NOMO-1 treated with dmso at 0.1 percent for 144 hours (cell line): ENCODE measurements at regions not wholly inside any gene's neighbourhood (a gene's known extent, or its start where the extent isn't known, plus 50 kb on each side); places are given as distances from the start of the nearest gene placed in this dataset.
A peak's percentile ranks its signal among the peaks of the same experiment; 100 is the strongest.

ENCODE experiments used
- DNase-seq: peaks from one replicate; lab custom pipeline; 2025; ENCODE audit not compliant: unreplicated experiment; lab: John Stamatoyannopoulos, UW

DNA sequence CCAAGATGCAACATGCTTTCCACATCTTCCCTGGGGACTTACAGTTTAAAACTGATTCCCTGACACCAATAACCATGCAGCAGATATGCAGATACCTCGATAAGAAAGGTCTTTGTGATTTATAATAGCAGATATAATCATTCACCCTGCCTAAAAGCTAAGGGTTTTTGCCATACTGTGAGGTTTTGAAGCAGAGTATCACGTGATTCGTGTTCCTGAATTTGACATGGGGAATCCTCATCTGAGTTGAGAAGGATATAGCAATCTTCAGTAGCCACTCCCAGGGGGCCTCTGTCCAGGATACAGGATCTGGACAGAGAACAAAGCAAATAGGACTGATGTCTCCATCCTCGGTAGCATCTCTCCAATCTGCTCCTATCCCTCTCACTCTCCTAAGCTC lies 79.1 kb upstream of the SDK2 start:
- DNase-seq, result no peak

DNA sequence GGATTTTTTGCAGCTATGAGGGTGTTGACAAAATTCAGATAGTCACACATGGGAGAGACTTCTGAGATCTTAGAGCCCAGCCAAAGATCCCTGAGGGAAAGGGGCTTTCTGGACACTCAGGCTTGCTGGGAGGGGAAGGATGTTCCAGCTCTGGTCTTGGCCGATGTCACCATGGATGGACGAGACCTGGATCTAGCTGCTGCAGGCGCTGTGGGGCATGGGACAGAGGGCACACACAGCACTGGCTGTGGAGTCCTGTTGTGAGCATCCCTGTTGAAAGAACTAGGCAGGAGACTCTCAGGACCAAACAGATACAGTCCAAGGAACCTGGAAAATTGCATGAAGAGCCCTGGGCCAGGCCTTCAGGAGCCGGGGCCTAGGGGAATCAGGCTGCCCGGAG lies 80.1 kb upstream of the SDK2 start:
- no peak for DNase-seq

DNA sequence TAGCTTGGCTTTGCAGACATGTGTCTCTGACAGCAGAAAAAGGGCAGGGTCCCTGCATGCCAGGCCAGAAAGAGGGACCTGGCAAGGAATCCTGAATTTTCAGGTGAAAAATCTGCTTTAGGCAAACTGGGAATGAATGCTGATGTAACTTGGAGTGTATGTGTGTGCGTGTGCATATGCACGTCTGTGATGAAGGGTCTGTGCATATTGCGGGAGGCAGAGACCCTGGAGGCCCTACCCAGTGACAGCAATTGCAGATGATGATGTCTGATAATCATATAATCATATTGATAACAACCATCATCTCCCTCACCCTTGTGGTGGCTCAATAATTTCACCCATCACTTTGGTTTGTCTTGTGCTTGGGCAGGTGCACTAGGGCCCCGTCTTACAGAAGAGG lies 80.7 kb upstream of the SDK2 start:
- DNase-seq, result no peak

DNA sequence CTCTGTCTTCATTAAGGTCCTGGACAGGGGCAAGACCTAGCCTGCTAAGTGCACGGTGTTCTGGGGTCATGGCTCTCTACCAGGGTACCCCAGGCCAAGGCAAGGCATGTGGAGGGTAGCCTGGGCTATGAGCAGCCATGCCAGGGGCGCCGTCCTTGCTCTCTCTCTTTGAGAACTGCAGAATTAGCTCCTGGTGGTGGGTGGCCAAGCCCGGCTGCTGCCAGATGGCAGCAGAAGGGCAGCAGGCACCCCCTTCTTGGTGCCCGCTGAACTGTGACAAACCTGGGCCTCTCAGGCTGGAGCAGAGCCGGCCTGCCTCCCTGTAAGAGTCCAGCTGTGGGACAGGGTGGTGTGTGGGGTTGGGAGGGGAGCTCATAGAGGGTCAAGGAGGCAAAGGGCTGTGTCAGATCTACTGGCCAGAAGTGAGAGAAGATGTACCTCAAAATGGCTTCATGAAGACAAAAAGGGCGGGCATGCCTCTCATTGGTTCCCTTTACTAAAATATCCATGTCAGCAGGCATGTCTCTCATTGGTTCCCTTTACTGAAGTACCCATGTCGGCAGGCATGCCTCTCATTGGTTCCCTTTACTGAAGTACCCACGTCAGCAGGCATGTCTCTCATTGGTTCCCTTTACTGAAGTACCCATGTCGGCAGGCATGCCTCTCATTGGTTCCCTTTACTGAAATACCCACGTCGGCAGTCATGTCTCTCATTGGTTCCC lies 81.7 kb upstream of the SDK2 start:
- DNase-seq, result no peak

DNA sequence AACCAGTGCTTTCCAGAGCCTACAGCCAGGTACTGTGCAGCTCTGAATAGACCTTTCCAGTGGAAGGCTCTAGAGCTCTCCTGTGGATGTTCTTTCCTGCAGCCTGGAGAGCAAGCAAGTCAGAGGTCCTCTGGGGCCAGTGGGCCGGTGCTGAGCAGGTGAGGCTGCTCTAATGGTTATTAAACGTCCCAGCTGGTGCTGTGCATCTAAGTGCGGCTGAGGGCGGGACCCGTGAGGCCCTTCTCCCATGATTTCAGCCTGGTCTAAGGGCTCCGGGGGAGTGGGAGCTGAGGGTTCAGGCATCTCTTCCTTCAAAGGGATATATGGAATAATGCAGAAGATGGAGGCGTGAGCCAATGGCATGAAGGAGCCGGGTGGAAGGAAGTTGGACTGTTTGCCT lies 83.7 kb upstream of the SDK2 start:
- no peak for DNase-seq

DNA sequence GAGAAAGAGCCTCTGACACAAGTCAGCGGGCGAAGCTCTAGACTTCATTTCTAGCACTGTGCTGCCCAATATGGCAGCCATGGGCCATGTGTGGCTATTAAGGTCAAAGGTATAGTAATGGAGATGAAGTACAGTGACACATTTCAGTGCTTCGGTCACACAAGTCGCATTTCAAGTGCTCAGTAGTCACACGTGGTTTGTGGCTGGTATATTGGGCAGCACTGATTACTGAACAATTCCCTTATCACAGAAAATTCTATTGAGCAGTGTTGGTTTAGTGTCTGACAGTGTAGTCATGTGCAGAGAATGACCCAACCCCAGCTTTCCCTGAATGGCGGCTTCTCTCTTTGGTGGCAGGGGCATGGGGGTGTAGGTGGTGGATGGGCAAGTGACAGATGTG lies 84.9 kb upstream of the SDK2 start:
- no peak for DNase-seq

DNA sequence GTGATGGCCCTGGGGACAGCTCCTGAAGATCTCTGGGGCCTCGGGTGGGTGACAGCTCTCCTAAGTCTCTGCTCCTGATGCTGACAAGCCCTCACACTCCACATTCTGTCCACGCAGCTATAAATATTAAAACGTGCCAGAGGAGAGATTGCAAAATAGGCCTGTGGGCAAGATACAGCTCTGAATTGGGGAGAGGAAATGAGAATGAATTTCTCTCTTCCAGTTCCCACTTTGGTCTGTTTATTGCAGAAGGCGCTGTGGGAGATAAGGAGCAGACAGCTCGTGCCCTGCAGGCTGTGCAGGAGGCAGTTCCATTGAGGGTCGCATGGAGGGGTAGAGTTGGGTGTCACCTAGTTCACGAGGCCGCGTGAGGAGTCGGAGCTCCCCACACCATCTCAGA lies 87.5 kb upstream of the SDK2 start:
- peak; percentile 93 for DNase-seq

DNA sequence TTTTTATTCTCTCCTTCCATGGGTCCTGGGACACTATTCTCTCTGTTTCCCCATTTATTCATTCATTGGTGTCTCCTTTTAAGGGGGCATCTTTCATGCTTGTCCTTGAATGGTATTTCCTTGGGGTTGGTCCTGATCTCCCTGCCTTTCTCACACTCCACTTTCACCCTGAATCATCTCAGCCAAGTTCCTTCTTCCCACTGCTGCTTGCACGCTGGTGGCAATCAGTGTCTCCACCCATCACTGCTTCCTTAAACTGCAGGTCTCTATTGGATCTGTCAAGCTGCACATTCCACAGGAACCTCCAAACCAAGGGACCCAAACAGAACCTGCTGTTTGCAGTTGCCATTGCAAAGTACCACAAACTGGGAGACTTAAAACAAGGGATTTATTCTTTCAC lies 89.3 kb upstream of the SDK2 start:
- DNase-seq, result peak; percentile 18

DNA sequence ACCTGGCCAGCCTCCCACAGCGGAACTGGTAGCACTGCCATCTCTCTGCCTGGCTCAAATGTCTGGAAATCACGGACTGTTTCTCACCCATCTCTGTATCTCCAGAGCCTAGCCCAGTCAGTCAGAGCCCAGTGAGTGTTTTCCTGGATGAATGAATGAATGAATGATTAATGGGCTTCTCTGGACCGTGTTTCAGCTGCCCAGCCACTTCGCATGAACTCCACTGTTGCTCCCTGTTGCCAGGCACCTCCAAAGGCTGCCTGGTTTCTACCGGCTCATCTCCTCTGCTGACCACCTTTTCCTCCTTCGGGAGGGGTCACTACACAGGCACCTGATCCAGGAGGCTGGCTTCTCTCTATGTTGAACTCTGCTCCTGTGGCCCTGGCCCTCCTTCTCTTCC lies 91.0 kb upstream of the SDK2 start:
- DNase-seq, result no peak

DNA sequence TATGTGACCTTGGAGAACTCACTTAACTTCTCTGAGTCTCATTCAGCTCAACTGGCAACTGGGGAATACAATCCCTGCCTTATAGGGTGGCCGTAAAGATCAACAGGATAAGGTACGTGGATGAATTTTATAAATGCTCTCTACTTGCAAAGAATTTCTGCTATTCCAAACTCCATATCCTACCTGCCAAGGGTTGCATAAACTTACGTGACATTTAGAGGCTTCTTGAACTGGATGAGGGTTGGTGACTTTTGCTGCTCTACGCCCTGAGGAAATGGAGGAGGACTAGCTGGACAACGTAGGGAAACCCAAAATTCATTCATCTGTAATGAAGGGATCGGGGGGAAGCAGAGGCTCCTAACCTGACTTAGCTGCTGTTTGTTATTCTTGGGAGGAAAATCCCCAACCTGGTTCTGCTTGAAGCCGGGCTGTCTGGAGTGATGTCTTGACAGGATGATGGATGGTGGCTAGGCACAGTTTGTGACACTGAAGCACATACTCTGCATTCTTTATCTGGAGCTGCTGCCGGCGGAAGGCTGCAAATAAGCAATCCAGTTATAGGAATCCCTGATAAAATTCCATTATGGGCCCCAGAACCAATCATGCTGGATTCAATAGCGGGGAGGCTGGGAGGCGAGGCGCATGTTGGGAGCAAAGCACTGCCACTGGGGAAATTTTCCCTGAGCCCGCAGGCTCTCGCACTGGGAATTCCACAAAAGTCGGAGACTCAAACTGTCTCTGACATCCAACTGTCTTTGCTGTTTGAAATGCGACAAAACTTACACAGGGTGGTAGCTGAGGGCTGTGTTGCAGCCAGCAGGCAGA lies 94.7 kb upstream of the SDK2 start:
- DNase-seq, result no peak

DNA sequence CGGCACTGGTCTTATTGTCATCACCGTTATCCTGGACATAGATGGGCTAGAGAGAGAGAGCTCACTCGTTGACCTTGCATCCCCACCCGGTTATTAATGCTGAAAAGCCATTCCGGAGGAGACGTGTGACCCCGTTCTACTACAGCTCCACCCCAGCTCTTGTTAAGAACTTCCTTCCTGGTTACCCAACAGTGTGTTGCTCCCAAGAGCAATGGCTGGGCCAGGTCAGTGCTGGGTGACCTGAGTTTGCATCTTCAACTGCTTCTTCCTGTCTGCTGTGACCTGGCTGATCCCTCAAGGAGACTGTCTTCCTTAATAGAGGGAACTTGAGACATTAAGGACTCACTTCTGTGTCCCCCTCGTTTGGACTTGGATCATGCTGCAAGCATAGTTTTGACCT lies 96.1 kb upstream of the SDK2 start:
- peak; percentile 36 for DNase-seq

DNA sequence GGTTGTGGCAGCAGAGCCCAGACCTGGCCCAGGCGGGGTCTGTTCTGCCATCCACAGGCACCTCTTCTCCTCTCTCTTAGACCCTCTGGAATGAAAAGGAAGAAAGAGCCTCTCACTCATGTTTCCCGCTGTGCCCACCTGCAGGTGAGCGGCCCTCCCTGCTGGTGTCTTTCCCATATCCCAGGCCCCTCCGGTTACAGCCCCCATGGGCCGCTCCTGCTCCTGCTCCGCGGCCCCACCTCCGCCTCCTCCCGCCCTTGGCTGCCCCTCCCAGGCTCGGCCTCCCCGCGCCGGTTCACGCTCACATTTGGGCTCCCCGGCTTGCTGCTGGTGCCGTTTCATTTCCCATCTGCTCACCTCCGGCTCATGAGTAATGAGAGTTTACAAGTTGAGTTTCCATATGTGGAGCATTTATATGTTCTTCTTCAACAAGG lies 98.7 kb upstream of the SDK2 start:
- DNase-seq, result no peak

DNA sequence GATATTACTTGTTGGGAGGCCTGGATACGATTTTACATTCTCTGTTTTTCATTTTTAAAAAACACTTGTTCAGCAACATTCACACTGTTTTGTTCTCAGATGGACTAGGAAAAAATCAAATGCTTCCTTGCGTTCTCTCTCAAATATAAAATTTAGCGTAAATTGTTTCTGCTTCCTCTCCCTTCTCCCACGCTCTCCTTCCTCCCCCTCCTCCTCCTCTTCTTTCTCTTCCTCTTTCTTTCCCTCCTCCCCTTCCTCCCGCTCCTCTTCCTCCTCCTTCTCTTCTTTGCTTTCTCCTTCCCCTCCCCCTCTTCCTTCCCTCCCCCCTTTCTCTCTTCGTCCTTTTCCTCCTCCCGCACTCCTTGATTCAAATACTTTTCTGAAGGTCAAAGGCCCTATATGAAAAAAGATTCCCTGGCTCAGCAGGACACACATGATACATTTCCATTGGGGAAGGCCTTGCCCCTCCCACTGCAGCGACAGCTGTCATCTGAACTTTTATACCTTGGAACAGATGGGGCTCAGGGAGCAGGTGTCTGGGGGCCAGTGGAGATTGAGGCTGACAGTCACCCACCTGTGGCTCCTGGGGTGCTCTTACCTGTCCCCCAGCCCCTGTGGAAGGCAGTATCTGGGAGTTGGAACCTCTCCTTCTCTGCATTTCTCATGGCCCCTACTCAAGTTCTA lies 99.4 kb upstream of the SDK2 start:
- DNase-seq, result peak; percentile 7

DNA sequence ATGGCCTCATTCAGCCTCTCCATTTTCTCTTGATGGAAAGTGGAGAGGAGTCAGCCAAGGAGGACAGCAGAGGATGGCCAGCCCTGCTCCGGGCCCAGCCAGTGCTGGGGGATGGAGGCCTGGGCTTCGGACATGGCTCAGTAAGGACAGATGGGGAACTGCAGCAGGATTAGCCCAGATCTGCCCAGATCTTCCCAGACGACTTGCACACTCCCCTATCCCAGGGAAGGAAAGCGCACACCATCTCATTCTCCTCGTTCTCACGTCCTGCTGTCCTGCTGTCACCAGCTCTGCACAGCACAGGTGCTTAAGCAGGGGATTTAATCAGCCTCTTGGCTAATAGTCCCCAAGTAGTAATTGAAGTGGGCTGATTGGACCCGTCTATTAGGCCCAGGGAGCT lies 100.2 kb upstream of the SDK2 start:
- DNase-seq, result no peak

DNA sequence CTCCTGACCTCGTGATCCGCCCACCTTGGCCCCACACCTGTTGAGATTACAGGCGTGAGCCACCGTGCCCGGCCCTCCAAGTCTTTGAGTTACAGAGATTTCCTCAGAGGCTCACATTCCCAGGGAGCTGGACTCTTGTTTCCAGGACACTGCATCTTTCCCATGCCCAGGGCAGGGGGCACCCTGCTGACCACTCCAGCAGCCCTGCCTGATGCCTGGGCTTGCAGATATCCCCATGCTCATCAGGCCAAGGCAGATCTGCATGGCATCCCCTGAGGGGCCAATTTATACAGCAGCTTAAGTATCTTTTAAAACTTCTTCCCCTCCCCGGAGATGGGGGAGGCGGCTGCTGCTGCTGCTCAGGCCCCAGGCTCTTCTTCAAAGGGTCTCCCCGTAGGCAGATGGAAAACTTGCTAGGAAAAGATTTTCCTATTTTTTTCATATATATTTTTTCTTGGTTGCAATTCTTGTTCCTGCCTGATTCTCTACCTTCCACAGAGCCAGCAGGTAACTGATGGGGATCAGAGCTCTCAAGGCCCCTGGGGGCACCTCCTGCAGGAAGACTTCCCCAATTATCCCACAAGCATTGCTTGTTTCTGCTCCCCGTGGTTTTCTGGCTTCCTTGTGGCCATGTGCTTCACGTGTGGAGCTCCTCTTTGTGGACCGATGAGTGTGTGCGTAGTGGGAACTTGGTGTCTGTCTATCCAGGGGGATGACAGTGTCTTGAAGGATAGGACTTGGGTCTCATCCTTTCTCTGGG lies 102.2 kb upstream of the SDK2 start:
- no peak for DNase-seq

DNA sequence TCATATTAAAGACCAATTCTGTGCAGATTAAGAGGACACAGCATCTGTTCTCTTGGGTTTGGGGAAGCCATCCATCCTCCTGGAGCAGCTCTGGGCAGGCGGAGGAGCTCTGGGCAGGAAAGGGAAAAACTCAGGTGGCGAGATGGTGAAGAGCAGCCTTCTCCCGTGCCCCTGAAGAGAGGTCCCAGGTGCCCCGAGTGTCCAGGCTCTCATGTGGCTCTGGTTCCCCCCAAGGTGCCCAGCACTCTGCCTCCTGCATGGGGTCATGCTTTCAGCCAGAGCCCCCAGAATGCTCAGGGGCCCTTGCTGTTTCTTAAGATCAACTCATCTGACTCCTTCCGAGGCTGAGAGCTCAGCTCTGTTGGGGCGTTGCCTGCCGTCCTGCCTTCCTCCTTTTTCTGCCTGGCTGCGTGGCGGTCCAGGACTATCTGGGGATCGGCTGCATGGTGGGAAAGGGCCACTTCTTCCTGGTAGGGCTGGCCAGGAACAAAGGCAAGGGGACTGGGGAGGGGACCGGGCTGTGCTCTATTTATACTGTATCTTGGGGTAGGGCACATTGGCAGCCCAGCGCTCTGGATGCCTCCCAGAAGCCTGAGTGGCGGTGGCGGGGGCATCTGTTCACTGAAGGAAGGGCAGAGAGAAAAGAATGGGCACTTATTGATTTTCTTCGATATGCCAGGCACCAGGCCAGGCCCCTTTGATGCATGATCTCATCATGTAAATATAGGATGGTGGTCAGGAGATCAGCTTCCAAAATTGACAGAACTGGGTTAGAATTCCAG lies 103.2 kb upstream of the SDK2 start:
- no peak for DNase-seq

DNA sequence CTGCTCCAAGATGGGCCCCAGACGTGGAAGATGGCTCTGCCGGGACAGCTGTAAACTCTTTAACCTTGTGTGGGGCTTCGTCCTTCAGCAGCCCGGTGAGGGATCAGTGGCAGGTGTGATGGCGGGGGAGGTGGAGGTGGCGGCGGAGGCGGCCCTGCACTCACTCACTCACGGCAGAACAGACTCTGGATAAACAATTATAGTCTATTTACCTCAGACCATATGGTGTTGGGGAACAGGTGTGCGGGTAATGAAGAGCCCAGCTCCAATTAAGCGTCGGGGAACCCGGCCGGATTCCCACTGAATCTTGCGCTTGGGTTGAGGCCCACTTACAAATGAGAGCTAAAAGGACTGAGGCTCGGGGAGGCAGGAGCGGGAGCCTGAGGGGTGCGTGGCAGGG lies 104.3 kb upstream of the SDK2 start:
- DNase-seq, result no peak

DNA sequence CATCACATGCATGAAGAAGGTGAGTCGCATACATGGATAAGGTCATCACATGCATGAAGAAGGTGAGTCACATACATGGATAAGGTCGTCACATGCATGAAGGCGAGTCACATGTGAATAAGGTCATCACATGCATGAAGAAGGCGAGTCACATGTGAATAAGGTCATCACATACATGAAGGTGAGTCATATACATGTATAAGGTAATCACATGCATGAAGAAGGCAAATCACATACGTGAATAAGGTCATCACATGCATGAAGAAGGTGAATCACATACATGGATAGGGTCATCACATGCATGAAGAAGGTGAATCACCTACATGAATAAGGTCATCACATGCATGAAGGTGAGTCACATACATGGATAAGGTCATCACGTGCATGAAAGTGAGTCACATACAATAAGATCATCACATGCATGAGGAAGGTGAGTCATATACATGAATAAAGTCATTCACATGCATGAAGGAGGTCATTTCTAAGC lies 105.1 kb upstream of the SDK2 start:
- DNase-seq, result no peak

DNA sequence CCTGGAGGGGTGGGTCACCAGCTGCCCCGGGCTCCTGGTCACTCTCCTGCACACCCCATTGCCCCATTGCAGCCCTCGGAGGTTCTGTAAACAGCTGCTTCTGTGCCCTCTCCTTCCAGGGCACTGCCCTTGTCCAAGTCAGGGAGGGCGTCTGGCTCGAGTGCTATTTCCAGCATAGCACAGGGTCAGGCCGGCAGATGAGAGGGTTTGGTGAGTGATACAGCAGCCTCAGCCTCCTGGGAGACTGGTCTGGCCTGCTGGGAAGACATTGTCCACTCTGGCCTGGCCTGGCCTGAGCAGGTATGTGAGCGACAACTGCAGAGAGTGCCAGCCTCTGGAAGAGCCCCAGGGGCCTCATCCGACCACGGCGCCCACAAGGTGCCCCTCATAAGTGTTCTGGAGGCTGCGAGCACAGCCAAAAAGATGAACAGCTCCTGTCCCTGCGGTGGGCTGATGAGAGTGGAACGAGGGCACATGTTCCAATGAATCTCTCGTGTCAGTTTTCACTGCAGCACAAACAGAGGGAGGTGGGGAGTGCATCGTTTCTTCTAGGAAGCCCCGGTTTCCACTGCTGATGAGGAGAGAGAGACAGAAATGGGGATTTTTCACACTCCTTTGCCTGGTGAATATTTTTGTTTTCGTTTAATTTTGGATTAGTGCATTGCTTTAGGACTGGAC lies 105.8 kb upstream of the SDK2 start:
- DNase-seq, result no peak

DNA sequence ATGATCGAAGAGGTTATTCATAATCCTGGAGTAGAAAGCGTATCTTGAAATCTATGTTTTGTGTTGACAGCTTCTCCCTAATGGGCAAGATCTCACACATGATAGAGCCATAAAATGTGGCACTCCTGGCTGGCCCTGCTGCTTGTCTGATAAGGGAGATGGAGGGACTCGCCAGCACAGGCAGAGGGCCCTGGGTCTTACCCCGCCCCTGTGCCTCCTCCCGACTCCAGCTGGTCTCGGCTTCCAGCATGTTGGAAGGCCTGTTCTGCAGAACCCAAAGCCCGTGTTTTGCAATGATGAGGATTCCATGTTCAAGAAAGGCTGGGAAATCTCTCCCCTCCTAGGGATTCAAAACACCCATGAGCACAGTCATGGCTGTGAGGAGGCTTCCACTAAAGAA lies 106.7 kb upstream of the SDK2 start:
- no peak for DNase-seq
